ENCODE measurements at regions not wholly inside any gene's neighbourhood (a gene's known extent, or its start where the extent isn't known, plus 50 kb on each side); places are given as distances from the start of the nearest gene placed in this dataset.

GRCh38 chr13:40252241-40252640 lies 414.2 kb downstream of the FOXO1 start:
- no peaks in the 10 kb centered on the region for H3K4me1 Mint-ChIP-seq (ENCODE audit: low read depth)
- H3K9me3 Mint-ChIP-seq (ENCODE audit: low read depth): peaks cover 7% of the 10 kb centered on the region
- no peaks in the 10 kb centered on the region for H3K36me3 Mint-ChIP-seq (ENCODE audit: insufficient read depth)
- TF ChIP-seq, protein P1, sequence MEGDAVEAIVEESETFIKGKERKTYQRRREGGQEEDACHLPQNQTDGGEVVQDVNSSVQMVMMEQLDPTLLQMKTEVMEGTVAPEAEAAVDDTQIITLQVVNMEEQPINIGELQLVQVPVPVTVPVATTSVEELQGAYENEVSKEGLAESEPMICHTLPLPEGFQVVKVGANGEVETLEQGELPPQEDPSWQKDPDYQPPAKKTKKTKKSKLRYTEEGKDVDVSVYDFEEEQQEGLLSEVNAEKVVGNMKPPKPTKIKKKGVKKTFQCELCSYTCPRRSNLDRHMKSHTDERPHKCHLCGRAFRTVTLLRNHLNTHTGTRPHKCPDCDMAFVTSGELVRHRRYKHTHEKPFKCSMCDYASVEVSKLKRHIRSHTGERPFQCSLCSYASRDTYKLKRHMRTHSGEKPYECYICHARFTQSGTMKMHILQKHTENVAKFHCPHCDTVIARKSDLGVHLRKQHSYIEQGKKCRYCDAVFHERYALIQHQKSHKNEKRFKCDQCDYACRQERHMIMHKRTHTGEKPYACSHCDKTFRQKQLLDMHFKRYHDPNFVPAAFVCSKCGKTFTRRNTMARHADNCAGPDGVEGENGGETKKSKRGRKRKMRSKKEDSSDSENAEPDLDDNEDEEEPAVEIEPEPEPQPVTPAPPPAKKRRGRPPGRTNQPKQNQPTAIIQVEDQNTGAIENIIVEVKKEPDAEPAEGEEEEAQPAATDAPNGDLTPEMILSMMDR (IDR thresholded peaks at IDR 0.05; ENCODE audit: unreplicated experiment): no peak
- H3K27me3 Mint-ChIP-seq: no peaks in the 10 kb centered on the region
- no peak overlapping the region for H3K4me3 Mint-ChIP-seq (ENCODE audit: low read depth)
- no peak for DNase-seq (ENCODE audit: low spot score, unreplicated experiment)
- no peak overlapping the region for H3K27ac Mint-ChIP-seq

DNA sequence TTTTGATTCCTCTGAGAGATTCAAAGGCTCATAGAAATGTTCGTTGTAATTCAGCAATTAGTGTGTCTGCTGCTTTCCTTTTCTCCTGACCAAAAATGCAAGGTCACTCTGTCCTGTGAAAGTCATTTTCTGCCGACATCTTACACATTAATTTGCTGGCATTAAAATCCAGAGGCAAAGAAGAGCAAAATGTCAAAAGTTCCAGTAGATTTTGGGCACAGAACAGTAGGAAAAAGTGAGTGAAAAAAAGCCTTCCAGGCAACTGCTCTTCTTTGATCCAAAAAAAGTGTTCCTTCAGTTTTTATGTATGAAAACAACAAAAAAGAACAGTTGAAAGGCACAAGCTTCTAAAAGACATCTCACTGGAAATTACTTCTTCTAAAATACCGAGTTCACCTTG lies 413.8 kb downstream of the FOXO1 start:
- Mint-ChIP-seq H3K9me3 (ENCODE audit: low read depth) (peaks cover 4% of the 10 kb centered on the region), H3K4me1 (ENCODE audit: low read depth) (no peaks in the 10 kb centered on the region), H3K36me3 (ENCODE audit: insufficient read depth) (no peaks in the 10 kb centered on the region), H3K27ac (no peak overlapping the region), H3K27me3 (no peaks in the 10 kb centered on the region), H3K4me3 (ENCODE audit: low read depth) (no peak overlapping the region)
- no peak for DNase-seq (ENCODE audit: low spot score, unreplicated experiment)
- TF ChIP-seq, protein P1 (IDR thresholded peaks at IDR 0.05; ENCODE audit: unreplicated experiment): no peak

DNA sequence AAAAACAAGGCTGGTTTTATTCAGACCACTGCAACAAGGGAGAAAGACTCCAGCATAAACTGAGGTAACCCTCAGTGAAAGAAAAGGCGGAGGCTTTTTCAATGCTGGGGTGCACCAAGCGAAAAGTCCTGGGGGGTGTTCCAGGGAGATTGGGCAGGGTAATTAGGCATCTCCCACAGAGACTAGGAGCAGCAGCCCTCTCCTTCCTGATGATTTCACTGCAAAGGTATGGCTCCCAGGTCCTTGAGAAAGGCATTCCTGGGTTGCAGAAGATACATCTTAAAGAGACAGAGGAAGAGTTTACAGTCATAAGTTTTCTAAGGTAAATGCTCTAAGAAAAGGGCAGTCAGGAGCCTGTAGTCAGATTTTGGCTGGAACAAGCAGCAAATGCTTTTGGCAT lies 412.0 kb downstream of the FOXO1 start:
- Mint-ChIP-seq H3K4me3 (ENCODE audit: low read depth) (no peak overlapping the region), H3K27me3 (no peaks in the 10 kb centered on the region), H3K9me3 (ENCODE audit: low read depth) (peaks cover 2% of the 10 kb centered on the region), H3K4me1 (ENCODE audit: low read depth) (no peaks in the 10 kb centered on the region), H3K36me3 (ENCODE audit: insufficient read depth) (no peaks in the 10 kb centered on the region), H3K27ac (no peak overlapping the region)
- TF ChIP-seq, protein P1 (IDR thresholded peaks at IDR 0.05; ENCODE audit: unreplicated experiment): no peak
- DNase-seq (ENCODE audit: low spot score, unreplicated experiment): no peak

DNA sequence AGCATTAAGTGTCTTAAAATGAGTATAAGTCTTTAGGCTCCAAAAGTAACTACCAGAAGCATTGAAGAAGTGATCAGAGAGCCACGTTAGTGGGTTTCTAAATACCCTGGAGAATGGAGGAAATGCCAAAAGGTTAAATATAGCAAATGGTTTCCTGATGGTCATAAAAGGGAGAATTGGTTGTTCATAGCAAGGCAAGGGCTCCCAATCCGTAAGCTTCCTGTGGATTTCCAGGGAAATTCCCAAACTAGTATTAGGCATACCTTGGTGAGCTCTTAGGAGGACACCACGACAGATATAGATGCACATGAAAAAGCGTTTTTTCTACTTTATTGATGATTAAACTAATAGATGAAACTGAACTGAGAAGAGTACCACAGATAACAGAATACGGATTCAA lies 410.9 kb downstream of the FOXO1 start:
- Mint-ChIP-seq H3K36me3 (ENCODE audit: insufficient read depth) (no peaks in the 10 kb centered on the region), H3K4me3 (ENCODE audit: low read depth) (no peak overlapping the region)

GRCh38 chr13:40259899-40260298 lies 406.5 kb downstream of the FOXO1 start:
- TF ChIP-seq, protein P1 (IDR thresholded peaks at IDR 0.05; ENCODE audit: unreplicated experiment): no peak
- Mint-ChIP-seq H3K4me1 (ENCODE audit: low read depth) (no peaks in the 10 kb centered on the region), H3K27ac (no peak overlapping the region), H3K4me3 (ENCODE audit: low read depth) (no peak overlapping the region), H3K27me3 (no peaks in the 10 kb centered on the region), H3K9me3 (ENCODE audit: low read depth) (peaks cover 5% of the 10 kb centered on the region), H3K36me3 (ENCODE audit: insufficient read depth) (no peaks in the 10 kb centered on the region)
- DNase-seq (ENCODE audit: low spot score, unreplicated experiment): no peak

More for the DNA sequence above, 410.9 kb downstream of the FOXO1 start:
- TF ChIP-seq, protein P1 (IDR thresholded peaks at IDR 0.05; ENCODE audit: unreplicated experiment): no peak
- Mint-ChIP-seq H3K27me3 (no peaks in the 10 kb centered on the region), H3K9me3 (ENCODE audit: low read depth) (peaks cover 3% of the 10 kb centered on the region), H3K4me1 (ENCODE audit: low read depth) (no peaks in the 10 kb centered on the region), H3K27ac (no peak overlapping the region)
- DNase-seq (ENCODE audit: low spot score, unreplicated experiment): no peak
